ENCODE measurements at regions not wholly inside any gene's neighbourhood (a gene's known extent, or its start where the extent isn't known, plus 50 kb on each side); places are given as distances from the start of the nearest gene placed in this dataset.

- peaks cover 12% of the 10 kb centered on the region for H3K4me1 ChIP-seq (ENCODE audit: control insufficient read depth, low read depth, low read length)
- DNase-seq, result no peak
- no peak overlapping the region for H4K5ac ChIP-seq (ENCODE audit: low read length)
- no peak overlapping the region for H3K9ac ChIP-seq (ENCODE audit: low read length)
- no peaks in the 10 kb centered on the region for H3K36me3 ChIP-seq (ENCODE audit: control insufficient read depth, insufficient read depth, low read length)
- H3K79me2 ChIP-seq (ENCODE audit: control insufficient read depth, insufficient read depth, low read length), result no peaks in the 10 kb centered on the region
- H3K27ac ChIP-seq (ENCODE audit: low read depth, low read length), result no peak overlapping the region
- H3K4ac ChIP-seq (ENCODE audit: low read depth, low read length), result no peak overlapping the region
- no peak overlapping the region for H2AK5ac ChIP-seq (ENCODE audit: low read length)
- H3K18ac ChIP-seq (ENCODE audit: low read length), result no peak overlapping the region
- no peaks in the 10 kb centered on the region for H3K27me3 ChIP-seq (ENCODE audit: insufficient read depth, low read length, poor library complexity)
- H3K4me3 ChIP-seq (ENCODE audit: low read length), result no peak overlapping the region
- no peak overlapping the region for H3K23ac ChIP-seq (ENCODE audit: low read length)
- no peaks in the 10 kb centered on the region for H3K79me1 ChIP-seq (ENCODE audit: low read length)
- H4K8ac ChIP-seq (ENCODE audit: low read depth, low read length), result no peak overlapping the region
- no peak overlapping the region for H2BK5ac ChIP-seq (ENCODE audit: low read length)
- H3K56ac ChIP-seq (ENCODE audit: low read length), result no peak overlapping the region
- no peak overlapping the region for H3K4me2 ChIP-seq (ENCODE audit: low read length)
- H2BK15ac ChIP-seq (replicated peaks; ENCODE audit: low read depth), result no peak overlapping the region
- WGBS (ENCODE audit: extremely low coverage, insufficient coverage, low lambda C conversion rate), result 100% methylated on average over 1 of the region's 5 CpGs
- H2BK120ac ChIP-seq (ENCODE audit: low read depth, low read length), result no peak overlapping the region
Observed at GRCh38 chr1:116258668-116259419, 114.2 kb upstream of the ATP1A1 start.

DNA sequence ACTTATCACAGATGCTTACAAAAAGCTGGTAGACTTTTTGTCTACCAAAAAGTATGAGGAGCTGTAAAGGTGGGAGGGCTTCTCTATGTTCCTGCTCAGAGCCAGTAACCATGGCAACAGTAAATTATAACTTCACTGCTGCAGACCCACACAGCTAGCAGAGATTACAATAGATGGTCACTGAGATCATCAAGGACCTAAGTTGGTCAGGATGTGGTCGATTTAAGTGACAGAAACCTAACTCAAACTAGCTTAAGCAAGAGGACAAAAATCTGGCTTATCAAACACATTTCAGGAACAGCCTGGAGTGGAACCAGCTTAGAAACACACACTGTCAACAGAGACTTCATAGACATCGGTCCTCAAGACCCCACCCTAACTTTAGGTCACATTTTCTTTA lies 113.4 kb upstream of the ATP1A1 start:
- peak; percentile 14 for DNase-seq
- Histone ChIP-seq H3K36me3 (ENCODE audit: control insufficient read depth, insufficient read depth, low read length) (no peaks in the 10 kb centered on the region), H3K4ac (ENCODE audit: low read depth, low read length) (no peak overlapping the region), H3K56ac (ENCODE audit: low read length) (no peak overlapping the region), H3K18ac (ENCODE audit: low read length) (no peak overlapping the region), H3K79me1 (ENCODE audit: low read length) (no peaks in the 10 kb centered on the region), H3K27me3 (ENCODE audit: insufficient read depth, low read length, poor library complexity) (no peaks in the 10 kb centered on the region), H2BK5ac (ENCODE audit: low read length) (no peak overlapping the region), H2AK5ac (ENCODE audit: low read length) (no peak overlapping the region), H4K5ac (ENCODE audit: low read length) (no peak overlapping the region), H3K27ac (ENCODE audit: low read depth, low read length) (no peak overlapping the region), H4K8ac (ENCODE audit: low read depth, low read length) (no peak overlapping the region), H3K23ac (ENCODE audit: low read length) (no peak overlapping the region), H3K4me3 (ENCODE audit: low read length) (no peak overlapping the region), H2BK120ac (ENCODE audit: low read depth, low read length) (no peak overlapping the region), H3K4me1 (ENCODE audit: control insufficient read depth, low read depth, low read length) (peaks cover 12% of the 10 kb centered on the region), H3K79me2 (ENCODE audit: control insufficient read depth, insufficient read depth, low read length) (no peaks in the 10 kb centered on the region), H3K4me2 (ENCODE audit: low read length) (no peak overlapping the region), H2BK15ac (replicated peaks; ENCODE audit: low read depth) (no peak overlapping the region), H3K9ac (ENCODE audit: low read length) (no peak overlapping the region)
- no CpG with 5 or more reads among the region's 2 CpGs for WGBS (ENCODE audit: extremely low coverage, insufficient coverage, low lambda C conversion rate)

DNA sequence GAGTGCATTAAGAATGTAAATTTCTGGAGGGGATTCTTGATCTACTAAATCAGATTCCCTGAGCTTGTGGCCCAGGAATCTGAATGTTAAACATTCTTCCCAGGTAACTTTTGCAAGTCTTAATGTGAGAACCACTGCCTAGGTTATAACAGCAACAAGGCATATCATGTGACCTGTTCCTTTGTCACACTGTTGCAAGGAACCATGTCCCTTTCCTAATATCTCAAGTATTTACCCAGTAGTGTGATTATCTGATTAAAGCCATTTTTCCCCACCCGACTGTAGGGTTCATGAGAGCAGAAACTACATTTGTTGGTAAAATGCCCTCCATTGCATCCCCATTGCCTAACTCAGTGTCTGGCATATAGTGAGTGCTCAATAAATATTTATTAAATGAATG lies 112.9 kb upstream of the ATP1A1 start:
- Histone ChIP-seq H2BK15ac (replicated peaks; ENCODE audit: low read depth) (no peak overlapping the region), H3K23ac (ENCODE audit: low read length) (no peak overlapping the region), H3K18ac (ENCODE audit: low read length) (no peak overlapping the region), H3K4me1 (ENCODE audit: control insufficient read depth, low read depth, low read length) (peaks cover 11% of the 10 kb centered on the region), H2BK5ac (ENCODE audit: low read length) (no peak overlapping the region), H3K9ac (ENCODE audit: low read length) (no peak overlapping the region), H4K5ac (ENCODE audit: low read length) (no peak overlapping the region), H3K36me3 (ENCODE audit: control insufficient read depth, insufficient read depth, low read length) (no peaks in the 10 kb centered on the region), H3K56ac (ENCODE audit: low read length) (no peak overlapping the region), H3K27ac (ENCODE audit: low read depth, low read length) (no peak overlapping the region), H3K79me1 (ENCODE audit: low read length) (no peaks in the 10 kb centered on the region), H2AK5ac (ENCODE audit: low read length) (no peak overlapping the region), H2BK120ac (ENCODE audit: low read depth, low read length) (no peak overlapping the region), H3K4me3 (ENCODE audit: low read length) (no peak overlapping the region), H4K8ac (ENCODE audit: low read depth, low read length) (no peak overlapping the region), H3K27me3 (ENCODE audit: insufficient read depth, low read length, poor library complexity) (no peaks in the 10 kb centered on the region), H3K4ac (ENCODE audit: low read depth, low read length) (no peak overlapping the region), H3K4me2 (ENCODE audit: low read length) (no peak overlapping the region), H3K79me2 (ENCODE audit: control insufficient read depth, insufficient read depth, low read length) (no peaks in the 10 kb centered on the region)
- DNase-seq, result no peak
- no CpG with 5 or more reads among the region's 1 CpG for WGBS (ENCODE audit: extremely low coverage, insufficient coverage, low lambda C conversion rate)

DNA sequence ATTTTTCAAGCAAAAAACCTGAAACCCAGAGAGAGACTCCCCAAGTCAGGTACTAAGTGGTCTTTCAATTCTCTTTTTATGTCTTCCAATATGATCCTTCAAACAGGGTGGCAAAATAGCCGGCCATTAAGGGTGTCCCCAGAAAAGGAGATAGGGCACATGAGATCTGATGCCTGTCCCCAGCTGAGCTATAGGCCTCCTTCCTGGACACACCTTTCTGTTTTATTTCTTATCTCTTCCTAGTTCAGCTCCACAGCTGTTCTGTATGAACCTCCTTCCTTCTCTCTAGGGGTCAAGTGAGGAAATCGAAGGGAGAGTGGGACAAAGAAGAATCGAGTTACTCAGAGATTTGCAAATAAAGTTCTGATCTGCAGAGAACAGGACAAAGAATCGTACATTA lies 112.4 kb upstream of the ATP1A1 start:
- Histone ChIP-seq H3K56ac (ENCODE audit: low read length) (no peak overlapping the region), H3K9ac (ENCODE audit: low read length) (no peak overlapping the region), H4K5ac (ENCODE audit: low read length) (no peak overlapping the region), H2BK120ac (ENCODE audit: low read depth, low read length) (no peak overlapping the region), H3K36me3 (ENCODE audit: control insufficient read depth, insufficient read depth, low read length) (no peaks in the 10 kb centered on the region), H3K27ac (ENCODE audit: low read depth, low read length) (no peak overlapping the region), H3K18ac (ENCODE audit: low read length) (no peak overlapping the region), H4K8ac (ENCODE audit: low read depth, low read length) (no peak overlapping the region), H3K27me3 (ENCODE audit: insufficient read depth, low read length, poor library complexity) (no peaks in the 10 kb centered on the region), H3K23ac (ENCODE audit: low read length) (peak overlapping the region; percentile 73), H2BK5ac (ENCODE audit: low read length) (no peak overlapping the region), H3K79me2 (ENCODE audit: control insufficient read depth, insufficient read depth, low read length) (no peaks in the 10 kb centered on the region), H2AK5ac (ENCODE audit: low read length) (no peak overlapping the region), H3K4ac (ENCODE audit: low read depth, low read length) (no peak overlapping the region), H3K79me1 (ENCODE audit: low read length) (no peaks in the 10 kb centered on the region), H3K4me3 (ENCODE audit: low read length) (no peak overlapping the region), H3K4me2 (ENCODE audit: low read length) (no peak overlapping the region), H2BK15ac (replicated peaks; ENCODE audit: low read depth) (no peak overlapping the region), H3K4me1 (ENCODE audit: control insufficient read depth, low read depth, low read length) (peaks cover 6% of the 10 kb centered on the region)
- DNase-seq, result no peak
- WGBS (ENCODE audit: extremely low coverage, insufficient coverage, low lambda C conversion rate), result no CpG with 5 or more reads among the region's 4 CpGs

DNA sequence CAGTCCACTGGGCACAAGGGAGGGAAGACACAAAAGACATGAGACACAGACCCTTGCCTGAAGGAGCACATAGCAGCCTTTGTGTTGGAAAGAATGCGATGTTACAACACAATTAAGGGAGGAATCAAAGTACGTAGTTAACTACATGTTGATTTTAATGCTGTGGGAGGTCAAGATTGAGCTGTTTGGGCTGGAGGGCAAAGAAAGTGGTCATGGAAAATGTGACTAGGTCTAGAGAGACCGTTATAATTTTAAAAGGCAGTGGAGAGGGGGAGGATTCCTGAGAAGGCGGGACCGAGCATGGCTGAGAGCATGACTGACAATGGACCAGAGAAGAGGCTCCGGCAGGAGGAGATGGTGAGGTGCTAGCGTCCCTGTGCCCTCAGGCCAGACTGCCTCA lies 111.8 kb upstream of the ATP1A1 start:
- no peak overlapping the region for H3K18ac ChIP-seq (ENCODE audit: low read length)
- H3K27ac ChIP-seq (ENCODE audit: low read depth, low read length), result no peak overlapping the region
- no peak overlapping the region for H3K56ac ChIP-seq (ENCODE audit: low read length)
- H3K4me3 ChIP-seq (ENCODE audit: low read length), result no peak overlapping the region
- H3K4me1 ChIP-seq (ENCODE audit: control insufficient read depth, low read depth, low read length), result peaks cover 5% of the 10 kb centered on the region
- H3K27me3 ChIP-seq (ENCODE audit: insufficient read depth, low read length, poor library complexity), result no peaks in the 10 kb centered on the region
- DNase-seq, result peak; percentile 64
- H3K4ac ChIP-seq (ENCODE audit: low read depth, low read length), result no peak overlapping the region
- no peaks in the 10 kb centered on the region for H3K36me3 ChIP-seq (ENCODE audit: control insufficient read depth, insufficient read depth, low read length)
- no peaks in the 10 kb centered on the region for H3K79me1 ChIP-seq (ENCODE audit: low read length)
- no peak overlapping the region for H2AK5ac ChIP-seq (ENCODE audit: low read length)
- H3K79me2 ChIP-seq (ENCODE audit: control insufficient read depth, insufficient read depth, low read length), result no peaks in the 10 kb centered on the region
- H4K5ac ChIP-seq (ENCODE audit: low read length), result no peak overlapping the region
- no peak overlapping the region for H2BK15ac ChIP-seq (replicated peaks; ENCODE audit: low read depth)
- no peak overlapping the region for H2BK5ac ChIP-seq (ENCODE audit: low read length)
- no peak overlapping the region for H3K23ac ChIP-seq (ENCODE audit: low read length)
- H3K4me2 ChIP-seq (ENCODE audit: low read length), result no peak overlapping the region
- H2BK120ac ChIP-seq (ENCODE audit: low read depth, low read length), result no peak overlapping the region
- no CpG with 5 or more reads among the region's 7 CpGs for WGBS (ENCODE audit: extremely low coverage, insufficient coverage, low lambda C conversion rate)
- H4K8ac ChIP-seq (ENCODE audit: low read depth, low read length), result no peak overlapping the region
- H3K9ac ChIP-seq (ENCODE audit: low read length), result no peak overlapping the region

Measured in mesendoderm (in vitro differentiated cells).